Activated T-helper 2 cell treated with anti-CD3 and anti-CD28 coated beads, Interferon-gamma antibody, Interleukin-2, Interleukin-4, amounts not matched to agents 10 μg/mL and 5 μg/mL and 100 μg/mL, durations not matched to agents 14 hours and 24 hours and 36 hours (primary cell): ENCODE measurements at regions not wholly inside any gene's neighbourhood (a gene's known extent, or its start where the extent isn't known, plus 50 kb on each side); places are given as distances from the start of the nearest gene placed in this dataset.
A peak's percentile ranks its signal among the peaks of the same experiment; 100 is the strongest.

Experiments
- DNase-seq: peaks from one replicate; pipeline ENCODE4 v3.0.0; 2021; ENCODE audit warnings: low spot score
- H3K27ac Mint-ChIP-seq: one replicate; pipeline ENCODE4 v1.8.0; 2021; ENCODE audit warnings: mixed read lengths
- H3K27me3 Mint-ChIP-seq: one replicate; pipeline ENCODE4 v1.8.0; 2021; ENCODE audit warnings: low read depth, mixed read lengths
- H3K36me3 Mint-ChIP-seq: one replicate; pipeline ENCODE4 v1.8.0; 2021; ENCODE audit warnings: low read depth, mixed read lengths
- H3K4me1 Mint-ChIP-seq: one replicate; pipeline ENCODE4 v1.8.0; 2021; ENCODE audit warnings: low read depth, mixed read lengths
- H3K4me3 Mint-ChIP-seq: one replicate; pipeline ENCODE4 v1.8.0; 2021; ENCODE audit warnings: low read depth, mild to moderate bottlenecking, moderate library complexity, mixed read lengths
- H3K9me3 Mint-ChIP-seq: one replicate; pipeline ENCODE4 v1.8.0; 2021; ENCODE audit warnings: mixed read lengths
- intact Hi-C: fragments of 100-400 bp; cut with micrococcal nuclease; formaldehyde crosslinking; loops from one replicate; pipeline ENCODE4 v1.15.1; 2023

DNA sequence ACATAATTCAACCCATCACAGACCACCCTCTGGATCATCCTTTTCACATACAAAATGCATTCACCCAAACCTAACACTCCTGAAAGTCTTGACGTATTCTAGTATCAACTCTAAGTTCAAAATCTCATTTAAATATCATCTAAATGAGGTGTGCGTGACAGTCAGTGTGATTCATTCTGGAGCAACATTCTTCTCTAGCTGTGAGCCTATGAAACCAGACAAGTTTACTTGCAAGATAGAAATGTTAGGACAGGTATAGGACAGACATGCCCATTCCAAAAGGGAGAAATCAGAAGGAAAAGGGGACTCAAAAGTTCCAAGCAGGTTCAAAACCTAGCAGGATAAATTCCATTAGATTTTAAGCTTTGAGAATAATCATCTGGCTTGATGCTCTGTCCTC is 329.7 kb downstream of the CD83 start:
- H3K4me1 Mint-ChIP-seq: peaks cover 74% of the 10 kb centered on the region
- H3K4me3 Mint-ChIP-seq: no peak overlapping the region

DNA sequence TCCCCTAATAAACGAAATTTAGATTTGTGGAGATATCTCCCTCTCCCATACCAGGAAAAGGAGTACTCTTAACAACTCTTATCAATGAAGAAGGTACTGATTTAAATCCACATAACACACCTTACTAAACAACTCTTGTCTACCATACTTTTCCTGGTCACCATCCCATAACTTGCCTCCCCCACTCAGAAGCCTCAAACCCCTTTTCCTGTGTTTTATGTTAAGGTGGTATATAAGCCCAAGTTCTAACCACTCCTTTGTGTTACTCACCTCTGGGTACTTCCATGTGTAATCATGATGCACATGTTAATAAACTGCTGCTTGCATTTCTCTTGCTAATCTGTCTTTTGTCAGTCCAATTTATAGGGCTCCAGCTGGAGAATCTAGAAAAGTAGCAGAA is 330.7 kb downstream of the CD83 start:
- DNase-seq: no peak
- no peak overlapping the region for H3K4me3 Mint-ChIP-seq
- peak overlapping the region; percentile 78 for H3K27ac Mint-ChIP-seq
- intact Hi-C loops: no loop called here
- H3K36me3 Mint-ChIP-seq: peaks cover 35% of the 10 kb centered on the region
- peaks cover 20% of the 10 kb centered on the region for H3K9me3 Mint-ChIP-seq
- H3K27me3 Mint-ChIP-seq: no peaks in the 10 kb centered on the region
- H3K4me1 Mint-ChIP-seq: peaks cover 81% of the 10 kb centered on the region

More for the DNA sequence above, 329.7 kb downstream of the CD83 start:
- intact Hi-C loops: no loop called here
- no peaks in the 10 kb centered on the region for H3K27me3 Mint-ChIP-seq
- H3K36me3 Mint-ChIP-seq: peaks cover 33% of the 10 kb centered on the region
- peaks cover 20% of the 10 kb centered on the region for H3K9me3 Mint-ChIP-seq
- DNase-seq: no peak
- peak overlapping the region; percentile 56 for H3K27ac Mint-ChIP-seq

DNA sequence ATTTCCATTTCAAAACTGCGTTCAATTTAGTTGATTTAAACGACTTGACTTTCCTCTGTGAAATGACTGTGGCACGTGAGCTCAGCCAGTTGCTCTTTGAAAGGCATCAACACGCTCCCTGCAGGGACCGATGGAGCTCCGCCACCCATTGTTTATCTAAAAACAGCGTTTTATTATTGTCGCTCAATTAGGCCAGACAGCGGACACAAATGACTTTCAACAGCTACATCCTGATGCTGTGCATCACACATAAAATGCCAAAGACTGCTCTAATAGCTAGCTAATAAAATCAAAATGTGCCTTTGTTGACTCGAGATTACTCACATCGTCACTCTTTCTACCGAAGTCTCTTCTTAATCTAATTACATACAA is 332.5 kb downstream of the CD83 start:
- Mint-ChIP-seq H3K4me3 (peak overlapping the region; percentile 62), H3K27me3 (no peaks in the 10 kb centered on the region), H3K9me3 (peaks cover 20% of the 10 kb centered on the region), H3K36me3 (peaks cover 35% of the 10 kb centered on the region), H3K4me1 (peaks cover 86% of the 10 kb centered on the region), H3K27ac (peak overlapping the region; percentile 95)
- no peak for DNase-seq
- intact Hi-C loops: loop anchor here (2.0 to 10.0 kb wide), 4 partner anchors 293 to 1175 kb away; no protein-coding TSS in a partner anchor

DNA sequence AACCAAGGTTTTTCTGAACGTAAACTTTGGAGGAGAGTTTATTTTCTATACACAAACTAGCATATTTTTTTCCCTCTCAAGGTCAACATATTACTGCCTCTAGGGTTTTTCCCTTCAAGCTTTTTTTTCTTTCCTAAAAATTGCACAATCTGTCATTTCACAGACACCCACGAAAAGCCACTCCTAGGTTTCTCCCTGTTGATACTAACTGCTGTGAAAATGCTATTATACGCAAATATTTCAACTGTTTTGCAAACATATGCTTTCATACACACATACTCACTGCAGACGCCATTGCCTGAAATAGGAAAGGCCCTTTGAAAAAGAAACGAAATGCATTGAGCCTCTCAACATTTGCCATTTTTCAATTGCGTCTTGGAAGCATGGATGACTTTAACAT is 333.0 kb downstream of the CD83 start:
- Mint-ChIP-seq H3K4me1 (peaks cover 86% of the 10 kb centered on the region), H3K9me3 (peaks cover 20% of the 10 kb centered on the region), H3K27ac (peak overlapping the region; percentile 95), H3K27me3 (no peaks in the 10 kb centered on the region), H3K36me3 (peaks cover 35% of the 10 kb centered on the region), H3K4me3 (no peak overlapping the region)
- intact Hi-C loops: loop anchor here (2.0 to 10.0 kb wide), 4 partner anchors 292 to 1174 kb away; no protein-coding TSS in a partner anchor
- no peak for DNase-seq

DNA sequence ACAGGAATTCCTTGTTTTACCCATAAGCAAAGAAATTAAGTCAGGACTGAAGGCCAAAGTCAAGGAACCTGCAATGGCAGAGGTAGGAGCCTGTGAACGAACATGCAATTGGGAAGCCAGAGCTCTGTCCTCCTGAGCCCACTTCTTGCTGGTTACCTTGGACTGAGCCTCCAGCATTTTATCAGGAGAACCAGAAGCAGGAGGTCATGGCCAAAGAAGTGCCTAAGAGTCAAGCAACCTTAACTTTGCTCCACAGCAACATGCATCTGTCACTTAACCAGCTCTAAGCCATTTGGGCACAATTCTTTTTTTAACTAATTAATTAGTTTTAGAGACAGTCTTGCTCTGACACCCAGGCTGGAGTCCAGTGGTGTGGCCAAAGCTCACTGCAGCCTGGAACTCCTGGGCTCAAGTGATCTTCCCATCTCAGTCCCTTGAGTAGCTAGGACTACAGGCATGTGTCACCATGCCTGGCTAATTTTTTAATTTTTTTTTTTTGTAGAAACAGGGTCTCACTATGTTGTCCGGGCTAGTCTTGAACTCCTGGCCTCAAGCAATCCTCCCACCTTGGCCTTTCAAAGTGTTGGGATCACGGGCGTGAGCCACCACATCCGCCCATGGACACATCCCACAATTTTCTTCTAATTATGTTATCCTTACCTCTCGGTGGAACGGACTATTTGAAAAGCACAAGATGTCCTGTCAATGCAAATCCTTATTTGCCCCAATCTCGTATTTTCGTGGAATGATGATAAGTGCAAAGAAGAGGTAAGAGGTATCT is 334.2 kb downstream of the CD83 start:
- no peak for DNase-seq
- Mint-ChIP-seq H3K27ac (peak overlapping the region; percentile 95), H3K9me3 (peaks cover 20% of the 10 kb centered on the region), H3K4me1 (peaks cover 93% of the 10 kb centered on the region), H3K27me3 (no peaks in the 10 kb centered on the region), H3K4me3 (no peak overlapping the region), H3K36me3 (peaks cover 32% of the 10 kb centered on the region)
- intact Hi-C loops: loop anchor here (1.0 to 10.0 kb wide), 12 partner anchors 49 to 1173 kb away; no protein-coding TSS in a partner anchor

DNA sequence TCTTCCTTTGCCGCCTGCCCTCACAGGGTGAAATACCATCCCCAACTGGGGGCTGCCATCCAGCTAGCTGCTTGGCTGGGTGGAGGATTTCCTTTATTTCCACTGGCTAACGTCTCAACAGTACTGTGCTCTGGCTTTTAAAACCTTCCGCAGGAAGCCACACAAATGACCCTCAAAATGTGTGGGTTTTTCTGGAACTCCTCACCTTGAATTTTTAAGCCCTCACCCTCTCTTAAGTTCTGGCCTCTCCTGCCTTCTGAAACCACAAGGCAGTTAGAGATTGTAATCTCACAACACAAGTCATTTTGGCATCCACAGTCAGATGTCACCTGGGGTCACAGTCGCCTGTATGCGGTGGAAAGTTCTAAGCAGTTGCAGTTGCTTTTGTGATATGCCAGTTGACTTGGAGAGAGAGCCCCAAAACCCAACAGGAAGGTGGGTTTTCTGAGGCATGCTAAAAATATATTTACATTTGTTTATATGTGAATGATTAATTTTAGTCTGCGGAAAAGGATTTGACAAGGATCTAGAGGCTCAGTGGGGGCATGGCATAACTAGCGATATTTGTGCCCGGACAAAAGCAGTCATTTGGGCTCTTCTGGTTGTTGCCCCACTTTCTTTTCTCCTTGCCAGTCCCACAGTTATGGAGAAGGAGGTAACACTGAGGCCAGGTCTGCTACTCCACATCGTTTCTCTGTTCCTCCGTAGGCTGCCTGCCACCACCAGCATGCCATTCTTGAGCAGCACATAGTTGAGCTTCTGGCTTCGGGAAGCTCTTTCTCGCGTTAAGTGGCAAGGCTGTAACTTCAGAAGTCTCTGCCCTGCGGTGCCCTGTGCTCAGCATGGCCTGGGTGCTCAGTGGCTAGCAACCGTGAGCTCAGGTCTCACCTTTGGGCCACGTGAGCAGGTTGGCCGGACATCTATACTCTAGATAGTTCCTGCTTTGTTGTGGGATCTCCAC is 335.3 kb downstream of the CD83 start:
- H3K36me3 Mint-ChIP-seq: peaks cover 24% of the 10 kb centered on the region
- peaks cover 91% of the 10 kb centered on the region for H3K4me1 Mint-ChIP-seq
- DNase-seq: peak; percentile 81
- H3K4me3 Mint-ChIP-seq: peak overlapping the region; percentile 63
- intact Hi-C loops: loop anchor here (1.0 to 10.0 kb wide), 13 partner anchors 50 to 1172 kb away; no protein-coding TSS in a partner anchor
- peak overlapping the region; percentile 90 for H3K27ac Mint-ChIP-seq
- peaks cover 10% of the 10 kb centered on the region for H3K9me3 Mint-ChIP-seq
- H3K27me3 Mint-ChIP-seq: no peaks in the 10 kb centered on the region

DNA sequence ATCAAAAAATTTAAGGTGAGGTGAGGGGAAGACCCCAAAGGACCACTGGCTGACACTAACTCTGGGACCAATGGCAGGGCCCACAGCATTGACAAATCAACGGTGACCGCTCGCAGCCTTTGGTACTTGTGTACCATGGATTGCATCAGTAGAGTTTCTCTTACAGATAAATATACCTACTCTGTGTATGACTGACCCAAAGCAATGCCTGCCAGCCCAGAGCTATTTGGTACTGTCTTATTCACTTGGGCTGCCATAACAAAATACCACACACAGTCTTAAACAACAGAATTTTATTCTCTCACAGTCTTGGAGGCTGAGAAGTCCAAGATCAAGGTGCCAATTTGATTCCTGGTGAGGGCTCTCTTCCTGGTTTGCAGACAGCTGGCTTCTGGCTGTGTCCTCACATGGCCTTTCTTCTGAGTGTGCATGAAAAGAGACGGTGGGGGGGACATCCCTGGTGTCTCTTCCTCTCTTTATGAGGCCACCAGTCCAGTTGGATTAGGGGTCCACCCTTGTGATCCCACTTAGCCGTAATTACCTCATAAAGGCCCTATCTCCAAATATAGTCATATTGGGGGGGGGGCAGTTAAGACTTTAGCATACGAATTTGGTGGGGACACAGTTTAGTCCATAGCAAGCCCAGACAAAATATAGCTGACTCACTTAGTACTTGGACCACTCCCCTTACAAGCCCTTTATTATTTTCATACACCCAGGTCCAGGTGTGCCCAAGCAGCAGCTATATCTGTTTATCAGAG is 336.3 kb downstream of the CD83 start:
- no peak for DNase-seq
- peaks cover 14% of the 10 kb centered on the region for H3K36me3 Mint-ChIP-seq
- H3K9me3 Mint-ChIP-seq: no peaks in the 10 kb centered on the region
- H3K27me3 Mint-ChIP-seq: no peaks in the 10 kb centered on the region
- peak overlapping the region; percentile 90 for H3K27ac Mint-ChIP-seq
- intact Hi-C loops: loop anchor here (1.0 to 10.0 kb wide), 11 partner anchors 51 to 1171 kb away; no protein-coding TSS in a partner anchor
- H3K4me3 Mint-ChIP-seq: peak overlapping the region; percentile 51
- peaks cover 85% of the 10 kb centered on the region for H3K4me1 Mint-ChIP-seq

DNA sequence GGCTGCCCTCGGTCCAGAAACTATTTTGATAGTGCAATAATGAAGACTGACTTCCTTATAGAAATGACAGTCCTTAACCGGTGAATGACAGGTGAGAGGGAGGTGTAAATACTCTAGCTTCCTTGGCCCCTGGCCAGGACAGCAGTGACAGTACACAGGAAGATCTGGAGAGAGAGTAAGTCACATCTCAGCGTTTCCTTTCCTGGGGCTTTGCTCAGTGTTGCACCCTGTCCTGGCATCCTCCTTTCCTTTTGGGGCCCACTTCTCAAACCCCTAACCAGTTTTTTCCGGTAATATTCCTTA is 336.9 kb downstream of the CD83 start:
- Mint-ChIP-seq H3K27ac (peak overlapping the region; percentile 83), H3K4me1 (peaks cover 82% of the 10 kb centered on the region), H3K9me3 (no peaks in the 10 kb centered on the region), H3K27me3 (no peaks in the 10 kb centered on the region), H3K36me3 (peaks cover 14% of the 10 kb centered on the region), H3K4me3 (peak overlapping the region; percentile 18)
- DNase-seq: peak; percentile 18
- intact Hi-C loops: loop anchor here (1.0 to 10.0 kb wide), 4 partner anchors 210 to 1170 kb away; no protein-coding TSS in a partner anchor

DNA sequence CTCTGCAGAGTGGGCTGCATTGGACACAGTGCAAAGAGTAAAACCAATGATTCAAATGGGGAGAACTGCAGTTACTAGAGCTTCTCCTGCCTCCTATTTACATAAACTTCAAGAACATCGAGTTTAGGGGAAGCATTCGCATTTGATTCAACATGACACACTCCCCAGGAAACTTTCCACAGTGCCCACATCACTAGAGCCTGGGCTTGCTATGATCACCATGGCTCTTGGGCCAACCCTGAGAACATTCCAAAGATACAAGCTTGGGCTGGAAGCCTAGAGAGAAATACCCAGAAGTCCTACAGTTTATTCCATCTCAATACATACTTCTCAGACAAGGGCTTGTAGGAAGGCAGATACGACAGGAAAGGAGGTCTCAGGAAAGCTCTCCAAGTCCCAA is 337.9 kb downstream of the CD83 start:
- no peaks in the 10 kb centered on the region for H3K27me3 Mint-ChIP-seq
- H3K4me1 Mint-ChIP-seq: peaks cover 80% of the 10 kb centered on the region
- DNase-seq: no peak
- intact Hi-C loops: loop anchor here (10.0 kb wide), 2 partner anchors 849 to 1169 kb away; no protein-coding TSS in a partner anchor
- no peak overlapping the region for H3K4me3 Mint-ChIP-seq
- peaks cover 9% of the 10 kb centered on the region for H3K9me3 Mint-ChIP-seq
- H3K27ac Mint-ChIP-seq: peak overlapping the region; percentile 83
- peaks cover 17% of the 10 kb centered on the region for H3K36me3 Mint-ChIP-seq

DNA sequence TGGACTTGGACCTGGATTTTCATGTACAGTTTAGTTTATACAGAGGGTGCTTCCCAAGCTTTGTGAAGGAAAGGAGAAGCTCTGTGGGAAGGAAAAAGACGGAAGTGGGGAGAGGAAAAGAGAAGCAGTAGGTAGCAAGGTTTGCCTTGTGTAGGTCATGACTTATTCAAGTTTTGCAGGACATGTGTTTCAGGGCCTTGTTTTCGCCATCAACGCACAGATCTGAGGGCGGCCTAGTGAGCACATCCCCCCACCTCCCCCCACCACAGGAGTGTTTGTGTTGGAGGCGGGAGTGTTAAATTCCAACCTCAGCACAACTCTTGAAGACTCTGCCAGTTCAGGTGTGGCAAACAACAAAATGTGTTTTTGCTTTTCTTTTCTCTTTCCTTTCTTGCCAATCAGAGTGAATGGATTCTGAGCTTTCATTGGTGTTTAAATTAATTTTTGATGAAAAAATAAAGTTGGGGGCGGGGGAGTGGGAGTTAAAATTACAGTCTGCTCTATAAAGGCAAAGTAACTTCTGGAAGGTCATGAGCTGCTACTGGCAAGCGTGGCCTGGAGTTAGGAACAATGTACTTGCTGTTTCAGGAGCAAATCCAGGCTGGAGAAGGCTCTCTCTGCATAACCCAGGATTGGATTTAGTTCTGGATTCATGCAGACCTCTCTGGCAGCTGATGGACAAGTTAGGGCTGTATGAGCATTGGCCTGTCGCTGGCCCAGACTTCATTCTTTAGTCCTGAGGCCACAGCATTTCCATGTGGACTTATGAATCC is 338.5 kb downstream of the CD83 start:
- H3K4me1 Mint-ChIP-seq: peaks cover 77% of the 10 kb centered on the region
- H3K27me3 Mint-ChIP-seq: no peaks in the 10 kb centered on the region
- peaks cover 9% of the 10 kb centered on the region for H3K9me3 Mint-ChIP-seq
- peaks cover 19% of the 10 kb centered on the region for H3K36me3 Mint-ChIP-seq
- no peak overlapping the region for H3K4me3 Mint-ChIP-seq
- H3K27ac Mint-ChIP-seq: peak overlapping the region; percentile 83
- intact Hi-C loops: loop anchor here (10.0 kb wide), 2 partner anchors 849 to 1169 kb away; no protein-coding TSS in a partner anchor
- no peak for DNase-seq

DNA sequence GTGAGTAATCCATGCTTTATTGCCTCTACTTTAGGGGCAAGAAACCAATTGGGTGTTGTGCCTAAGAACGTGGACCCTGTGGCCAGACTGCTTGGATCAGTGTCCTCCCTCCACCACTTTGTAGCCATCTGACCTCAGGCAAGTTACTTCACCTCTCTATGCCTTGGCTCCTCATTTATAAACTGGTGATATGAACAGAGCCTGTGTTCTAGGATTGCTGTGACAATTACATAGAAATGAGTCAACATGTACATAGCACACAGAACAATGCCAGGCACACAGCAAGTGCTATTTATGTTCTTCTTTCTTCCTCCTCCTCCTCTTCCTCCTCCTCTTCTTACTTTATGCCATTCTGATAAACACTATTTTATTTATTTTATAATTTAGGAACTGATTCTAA is 339.4 kb downstream of the CD83 start:
- peaks cover 28% of the 10 kb centered on the region for H3K36me3 Mint-ChIP-seq
- no peak for DNase-seq
- H3K4me1 Mint-ChIP-seq: peaks cover 69% of the 10 kb centered on the region
- H3K4me3 Mint-ChIP-seq: no peak overlapping the region
- peak overlapping the region; percentile 9 for H3K27ac Mint-ChIP-seq
- intact Hi-C loops: loop anchor here (10.0 kb wide), 2 partner anchors 848 to 1168 kb away; no protein-coding TSS in a partner anchor
- peaks cover 11% of the 10 kb centered on the region for H3K9me3 Mint-ChIP-seq
- H3K27me3 Mint-ChIP-seq: no peaks in the 10 kb centered on the region
